HG02763 (cell line): ENCODE measurements at regions not wholly inside any gene's neighbourhood (a gene's known extent, or its start where the extent isn't known, plus 50 kb on each side); places are given as distances from the start of the nearest gene placed in this dataset.

Source experiments
- ATAC-seq: cut with Tn5 transposase; IDR thresholded peaks from one replicate; pipeline ENCODE4 v1.9.1; 2021; ENCODE audit warnings: mild to moderate bottlenecking, moderate library complexity; ENCODE audit not compliant: unreplicated experiment

GRCh38 chr7:124429923-124430322 is 335.7 kb downstream of the GPR37 start:
- no peak for ATAC-seq

DNA sequence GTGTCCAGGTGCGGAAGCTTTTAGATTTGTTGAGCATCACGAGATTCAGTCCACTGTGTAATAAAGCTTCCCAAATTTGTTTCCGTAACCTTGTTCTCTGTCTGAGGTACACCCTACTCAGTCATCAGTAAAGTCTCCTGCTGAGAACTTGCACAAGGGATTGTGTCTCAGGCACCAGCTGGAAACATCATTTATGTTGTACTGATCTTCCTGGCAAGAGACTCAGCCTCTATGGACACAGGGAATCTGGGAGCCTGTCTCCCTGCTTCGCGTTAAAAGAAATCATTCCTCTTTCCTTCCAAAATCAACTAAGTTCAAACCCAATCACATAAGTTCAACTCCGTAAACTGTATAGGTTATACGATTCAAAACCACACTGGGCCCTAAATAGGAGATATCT is 336.8 kb downstream of the GPR37 start:
- no peak for ATAC-seq

- ATAC-seq: no peak
Observed at GRCh38 chr7:124426621-124427020, 339.0 kb downstream of the GPR37 start.

DNA sequence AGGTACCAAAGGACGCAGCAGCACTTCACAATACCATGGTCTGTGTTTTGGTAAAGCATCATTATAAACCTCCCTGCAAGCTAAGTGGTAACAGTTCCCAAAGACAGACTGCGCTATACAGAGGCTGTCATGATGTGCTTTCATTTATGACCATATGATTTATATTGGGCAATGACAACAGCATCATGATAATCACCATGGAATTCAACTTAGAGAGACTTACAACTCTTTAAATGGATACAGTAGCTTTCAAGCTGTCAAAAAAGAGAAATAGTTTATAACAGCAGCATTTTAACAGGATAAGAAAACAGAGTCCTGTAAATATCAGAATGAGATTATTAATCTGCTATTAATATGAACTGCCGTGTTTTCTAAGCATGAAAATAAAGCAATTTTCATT is 341.7 kb downstream of the GPR37 start:
- ATAC-seq: no peak

GRCh38 chr7:124422081-124422480 is 343.5 kb downstream of the GPR37 start:
- ATAC-seq: no peak

DNA sequence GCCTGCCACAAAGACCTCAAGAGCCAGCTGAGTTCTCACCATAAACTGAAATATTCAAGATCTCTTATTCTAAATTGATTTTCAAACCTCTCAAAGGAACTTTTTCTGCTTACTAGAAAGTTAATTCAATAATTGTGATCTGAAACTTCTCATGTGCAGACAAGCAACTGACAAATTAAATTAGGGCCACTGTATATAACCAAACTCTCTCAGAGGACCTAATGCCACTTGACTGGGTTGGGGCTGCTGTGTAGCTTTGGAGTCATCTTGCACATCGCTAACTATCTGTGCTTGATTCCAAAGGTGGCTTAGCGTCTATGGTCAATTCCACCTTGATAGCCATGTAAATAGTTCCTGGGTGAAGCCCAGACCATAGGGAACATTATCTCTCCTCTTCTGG is 345.2 kb downstream of the GPR37 start:
- no peak for ATAC-seq

DNA sequence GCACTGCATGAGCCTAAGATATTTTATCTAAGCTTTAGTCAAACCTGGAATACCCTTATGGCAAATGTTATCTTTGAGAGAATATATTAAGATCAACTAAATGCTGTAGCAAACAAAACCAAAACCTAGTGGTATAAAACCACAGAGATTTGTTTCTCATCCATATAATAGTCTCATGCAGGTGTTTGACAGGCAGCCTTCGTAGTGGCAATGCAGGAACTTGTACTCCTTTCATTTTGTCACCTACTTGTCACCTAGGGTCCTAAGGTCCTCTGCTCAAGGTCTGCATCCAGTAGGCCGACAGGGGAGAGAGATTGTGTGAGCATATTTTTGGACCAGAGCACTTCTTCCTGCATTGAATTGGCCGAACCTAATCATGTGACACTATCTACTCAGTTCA is 352.6 kb downstream of the GPR37 start:
- ATAC-seq: no peak

- ATAC-seq: no peak
Observed at GRCh38 chr7:124412531-124412930, 353.1 kb downstream of the GPR37 start.

GRCh38 chr7:124411796-124412195 is 353.8 kb downstream of the GPR37 start:
- ATAC-seq: no peak

GRCh38 chr7:124403587-124403986 is 362.0 kb downstream of the GPR37 start:
- ATAC-seq: no peak

GRCh38 chr7:124403112-124403511 is 362.5 kb downstream of the GPR37 start:
- ATAC-seq: no peak

DNA sequence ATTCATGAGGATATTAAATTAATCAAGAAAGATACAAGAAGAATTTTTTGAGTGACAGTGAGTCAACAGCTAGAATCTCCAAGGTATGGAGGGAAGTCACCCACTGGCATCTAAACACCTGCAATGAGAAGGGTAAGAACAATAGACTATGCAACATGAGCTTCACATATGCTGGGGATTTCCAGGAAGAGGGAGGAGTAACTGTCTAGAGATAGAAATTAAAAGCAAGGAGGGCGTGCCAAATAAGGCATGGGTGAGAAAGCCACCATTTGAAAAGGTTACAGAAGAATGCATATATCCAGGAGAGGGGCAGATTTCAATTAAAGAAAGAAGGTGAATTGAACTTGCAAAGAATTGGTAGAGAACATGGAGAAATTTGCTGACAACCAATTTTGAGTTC is 365.7 kb downstream of the GPR37 start:
- no peak for ATAC-seq

- ATAC-seq: no peak
Observed at GRCh38 chr7:124398937-124399552, 366.2 kb upstream of the TMEM229A start.

- ATAC-seq: no peak
Observed at GRCh38 chr7:124397134-124397533, 364.3 kb upstream of the TMEM229A start.

- no peak for ATAC-seq
Observed at GRCh38 chr7:124390301-124390700, 357.4 kb upstream of the TMEM229A start.

DNA sequence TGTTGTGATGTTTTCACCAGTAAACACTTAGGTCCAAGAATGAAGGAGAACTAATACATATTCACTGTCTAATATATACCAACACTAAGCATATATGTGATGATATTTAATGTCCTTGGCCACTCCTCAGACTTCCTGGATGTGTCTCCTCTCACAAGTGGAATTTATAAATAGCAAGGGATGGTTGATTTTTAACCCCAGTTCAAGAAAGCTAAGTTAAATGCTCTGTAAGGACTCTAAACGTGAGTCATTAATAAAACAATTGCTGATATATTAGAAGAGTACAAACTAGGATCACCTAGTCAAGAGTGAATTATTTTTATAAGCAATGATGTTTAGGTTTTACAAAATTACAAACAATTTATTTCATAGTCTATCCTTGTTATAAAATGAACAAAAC is 355.9 kb upstream of the TMEM229A start:
- no peak for ATAC-seq

DNA sequence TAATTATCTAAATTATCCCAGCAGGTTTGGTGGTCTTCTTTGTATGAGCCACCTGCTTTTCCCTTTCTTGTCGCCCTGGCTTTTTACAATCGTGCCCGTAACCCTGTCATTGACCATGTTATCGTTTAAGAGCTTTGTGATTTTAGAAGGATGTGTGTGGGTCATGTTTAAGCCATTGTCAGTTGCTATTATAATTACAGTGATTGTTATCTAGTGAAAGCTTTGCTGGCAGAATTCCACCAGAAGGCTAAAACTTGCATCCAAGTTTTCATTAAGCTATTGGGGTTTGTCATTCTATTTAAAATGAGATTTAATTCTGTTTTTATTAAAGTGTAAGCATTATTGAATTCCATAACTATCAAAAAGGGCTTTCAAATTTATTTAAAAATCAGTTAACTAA is 354.2 kb upstream of the TMEM229A start:
- no peak for ATAC-seq

DNA sequence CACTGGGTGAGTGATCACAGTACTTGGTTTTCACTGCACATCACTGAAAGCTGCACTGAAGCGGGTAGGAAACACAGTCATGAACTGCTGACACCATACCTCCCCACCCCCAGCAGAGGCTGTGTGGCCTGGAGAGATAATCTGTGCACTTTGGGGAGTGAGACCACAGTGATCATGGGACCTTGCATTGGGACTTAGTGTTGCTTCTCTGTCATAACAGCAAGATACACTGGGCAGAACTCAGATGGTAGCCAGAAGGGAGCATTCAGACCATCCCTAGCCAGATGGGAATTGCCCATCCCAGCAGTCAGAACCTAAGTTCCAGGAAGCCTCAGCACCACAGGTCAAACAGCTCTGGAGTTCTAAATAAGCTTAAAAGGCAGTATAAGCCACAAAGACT is 346.4 kb upstream of the TMEM229A start:
- no peak for ATAC-seq

DNA sequence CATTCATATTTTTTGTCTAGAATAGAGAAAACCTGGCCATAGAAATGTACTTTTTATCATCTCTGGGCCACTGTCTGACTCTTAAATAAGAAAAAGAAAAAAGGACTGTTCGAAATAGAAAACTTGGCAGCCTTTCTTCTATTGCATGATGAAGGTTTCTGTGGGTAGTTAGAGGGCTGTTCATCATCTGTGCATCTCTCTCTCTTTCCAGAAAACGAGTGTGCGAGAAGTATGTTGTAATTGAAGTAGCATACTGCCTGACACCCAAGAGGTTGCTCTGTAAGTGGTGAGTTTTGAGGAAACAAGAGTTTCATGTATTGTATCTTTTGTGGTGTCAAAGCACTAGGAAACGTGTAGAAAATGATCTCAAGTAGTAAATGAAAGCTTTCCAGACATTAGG is 343.2 kb upstream of the TMEM229A start:
- no peak for ATAC-seq

GRCh38 chr7:124375391-124375790 is 342.5 kb upstream of the TMEM229A start:
- no peak for ATAC-seq

GRCh38 chr7:124369310-124369709 is 336.4 kb upstream of the TMEM229A start:
- ATAC-seq: no peak

DNA sequence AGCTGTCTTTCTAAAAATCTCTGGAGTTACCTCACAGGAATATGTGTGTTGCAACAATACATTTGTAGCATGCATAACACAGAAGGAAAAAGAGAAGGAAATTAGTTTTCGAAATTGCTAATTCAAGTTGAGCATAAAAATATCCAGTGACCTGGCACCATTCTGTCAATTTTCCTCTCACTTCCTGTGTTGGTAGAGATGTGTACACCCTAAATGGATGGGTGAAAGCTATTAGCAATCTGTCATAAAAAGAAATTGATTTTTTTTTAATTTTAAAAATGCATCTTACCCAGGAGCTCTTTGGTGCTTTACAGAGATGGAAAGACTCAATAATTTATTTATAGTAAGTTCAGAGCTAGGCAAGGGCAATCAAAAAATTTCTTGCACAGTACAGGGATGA is 333.3 kb upstream of the TMEM229A start:
- ATAC-seq: no peak

DNA sequence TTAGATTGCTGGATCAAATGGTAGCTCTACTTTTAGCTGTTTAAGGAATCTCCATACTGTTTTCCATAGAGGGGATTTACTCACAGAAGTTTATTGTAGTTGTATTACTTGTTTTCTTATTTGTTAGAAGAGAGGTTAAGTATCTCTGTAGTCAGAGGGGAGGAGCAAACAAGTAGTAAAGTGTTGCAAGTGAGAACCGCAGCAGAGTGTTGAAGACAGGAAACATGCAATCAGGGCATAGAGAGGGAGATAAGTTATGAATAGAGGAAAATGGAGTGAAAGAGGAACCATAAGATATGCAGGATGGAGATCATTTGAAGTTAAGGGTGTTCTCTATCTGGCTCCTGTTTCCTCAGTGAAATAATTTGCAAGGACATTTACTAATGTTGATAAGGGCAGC is 331.4 kb upstream of the TMEM229A start:
- no peak for ATAC-seq

DNA sequence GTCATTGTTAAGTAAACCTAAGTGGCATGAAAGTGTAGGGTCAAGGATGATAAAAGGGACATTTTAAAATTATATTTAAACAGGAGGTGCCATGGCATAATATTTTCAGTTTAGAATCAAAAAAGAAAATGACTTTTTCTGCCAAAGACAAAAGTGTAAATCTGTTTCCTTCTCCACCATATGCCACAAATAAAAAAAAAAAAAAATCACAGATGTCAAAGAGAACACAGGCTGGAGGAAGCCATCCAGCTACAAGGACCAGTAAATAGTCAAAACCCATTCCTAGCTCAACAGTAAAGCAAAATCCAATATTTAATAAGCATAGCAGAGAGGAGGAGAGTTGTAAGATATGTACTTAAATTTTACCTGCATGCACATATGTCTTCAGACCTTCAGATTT is 321.3 kb upstream of the TMEM229A start:
- no peak for ATAC-seq
